ENCODE measurements at regions not wholly inside any gene's neighbourhood (a gene's known extent, or its start where the extent isn't known, plus 50 kb on each side); places are given as distances from the start of the nearest gene placed in this dataset.
A peak's percentile ranks its signal among the peaks of the same experiment; 100 is the strongest.

DNA sequence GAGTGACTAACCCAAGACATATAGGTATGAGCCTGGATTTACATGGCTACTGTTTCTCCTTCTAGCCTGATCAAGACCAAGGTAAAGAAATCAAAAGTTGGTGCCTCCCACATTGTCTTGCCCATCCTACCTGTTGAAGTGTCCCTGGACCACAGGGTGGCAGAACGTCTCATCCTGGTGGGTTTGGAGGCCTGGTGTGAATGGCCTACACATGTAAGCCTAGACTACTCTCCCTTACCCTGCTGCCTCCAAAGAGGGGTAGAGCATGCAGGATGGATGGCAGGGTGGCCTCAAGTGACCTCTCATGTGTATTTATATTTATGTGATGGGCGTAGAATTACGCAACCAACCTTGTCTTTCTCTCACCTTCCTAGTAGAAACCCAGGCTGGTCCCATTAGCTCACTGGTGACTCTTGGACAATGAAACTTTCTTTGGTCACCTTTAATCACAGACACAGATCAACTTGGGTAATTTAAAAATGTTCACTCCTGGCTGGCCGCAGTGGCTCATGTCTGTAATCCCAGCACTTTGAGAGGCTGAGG is 73.3 kb upstream of the SOD3 start:
- intact Hi-C loops (cut with micrococcal nuclease), result no loop called here
- no peaks in the 10 kb centered on the region for H3K27me3 ChIP-seq (ENCODE audit: low read depth)
- TF ChIP-seq CTCF (IDR thresholded peaks at IDR 0.05; ENCODE audit: borderline replicate concordance), result no peak
- no peaks in the 10 kb centered on the region for H3K4me1 ChIP-seq
- DNase-seq, result no peak
- H3K36me3 ChIP-seq, result no peaks in the 10 kb centered on the region
- no peaks in the 10 kb centered on the region for H3K9me3 ChIP-seq (replicated peaks)
- no peak overlapping the region for H3K27ac ChIP-seq (replicated peaks)
- H3K4me3 ChIP-seq, result no peak overlapping the region

GRCh38 chr4:24727390-24728224 is 67.8 kb upstream of the SOD3 start:
- Histone ChIP-seq H3K27me3 (ENCODE audit: low read depth) (peaks cover 4% of the 10 kb centered on the region), H3K9me3 (replicated peaks) (no peaks in the 10 kb centered on the region), H3K27ac (replicated peaks) (no peak overlapping the region), H3K4me1 (peaks cover 4% of the 10 kb centered on the region), H3K4me3 (no peak overlapping the region), H3K36me3 (no peaks in the 10 kb centered on the region)
- TF ChIP-seq CTCF (IDR thresholded peaks at IDR 0.05; ENCODE audit: borderline replicate concordance), result no peak
- DNase-seq, result no peak
- intact Hi-C loops (cut with micrococcal nuclease), result no loop called here

GRCh38 chr4:24729119-24729730 is 66.1 kb upstream of the SOD3 start:
- no peak overlapping the region for H3K27ac ChIP-seq (replicated peaks)
- H3K4me3 ChIP-seq, result no peak overlapping the region

GRCh38 chr4:24730256-24731001 is 64.9 kb upstream of the SOD3 start:
- intact Hi-C loops (cut with micrococcal nuclease), result no loop called here
- H3K9me3 ChIP-seq (replicated peaks), result no peaks in the 10 kb centered on the region
- H3K36me3 ChIP-seq, result no peaks in the 10 kb centered on the region
- no peak overlapping the region for H3K27ac ChIP-seq (replicated peaks)
- peaks cover 4% of the 10 kb centered on the region for H3K4me1 ChIP-seq
- H3K27me3 ChIP-seq (ENCODE audit: low read depth), result peaks cover 4% of the 10 kb centered on the region
- no peak for TF ChIP-seq CTCF (IDR thresholded peaks at IDR 0.05; ENCODE audit: borderline replicate concordance)
- no peak overlapping the region for H3K4me3 ChIP-seq
- DNase-seq, result peak; percentile 59

More at GRCh38 chr4:24729119-24729730, 66.1 kb upstream of the SOD3 start:
- Histone ChIP-seq H3K36me3 (no peaks in the 10 kb centered on the region), H3K4me1 (peaks cover 4% of the 10 kb centered on the region), H3K9me3 (replicated peaks) (no peaks in the 10 kb centered on the region), H3K27me3 (ENCODE audit: low read depth) (peaks cover 4% of the 10 kb centered on the region)
- intact Hi-C loops (cut with micrococcal nuclease), result no loop called here
- DNase-seq, result no peak
- no peak for TF ChIP-seq CTCF (IDR thresholded peaks at IDR 0.05; ENCODE audit: borderline replicate concordance)

GRCh38 chr4:24731448-24731847 is 63.9 kb upstream of the SOD3 start:
- no peak for DNase-seq
- Histone ChIP-seq H3K27me3 (ENCODE audit: low read depth) (peaks cover 4% of the 10 kb centered on the region), H3K4me1 (peaks cover 4% of the 10 kb centered on the region), H3K4me3 (no peak overlapping the region), H3K27ac (replicated peaks) (no peak overlapping the region), H3K9me3 (replicated peaks) (no peaks in the 10 kb centered on the region), H3K36me3 (no peaks in the 10 kb centered on the region)
- intact Hi-C loops (cut with micrococcal nuclease), result no loop called here
- no peak for TF ChIP-seq CTCF (IDR thresholded peaks at IDR 0.05; ENCODE audit: borderline replicate concordance)
